ENCODE measurements at regions not wholly inside any gene's neighbourhood (a gene's known extent, or its start where the extent isn't known, plus 50 kb on each side); places are given as distances from the start of the nearest gene placed in this dataset.

GRCh38 chr2:220892018-220892634 is 680.0 kb downstream of the EPHA4 start:
- no peak for DNase-seq

DNA sequence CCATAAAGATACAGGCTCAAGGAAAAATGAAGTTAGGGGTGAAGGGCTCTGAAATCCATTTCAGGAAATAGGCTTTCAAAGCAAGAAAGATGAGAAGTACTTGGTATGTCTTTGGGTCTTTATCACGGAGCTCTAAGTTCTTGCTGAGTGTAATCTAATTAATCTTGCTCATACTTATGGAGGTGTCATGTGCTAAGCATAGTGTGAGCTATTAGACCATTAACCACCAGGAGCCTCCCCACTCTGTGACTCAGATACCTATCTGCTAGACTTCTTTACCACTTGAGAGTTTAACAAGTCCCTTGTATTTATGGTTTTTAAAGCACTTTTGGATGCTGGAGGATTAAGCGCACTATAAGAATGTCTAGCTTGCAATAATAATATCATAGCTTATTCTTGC is 678.7 kb downstream of the EPHA4 start:
- DNase-seq: no peak

DNA sequence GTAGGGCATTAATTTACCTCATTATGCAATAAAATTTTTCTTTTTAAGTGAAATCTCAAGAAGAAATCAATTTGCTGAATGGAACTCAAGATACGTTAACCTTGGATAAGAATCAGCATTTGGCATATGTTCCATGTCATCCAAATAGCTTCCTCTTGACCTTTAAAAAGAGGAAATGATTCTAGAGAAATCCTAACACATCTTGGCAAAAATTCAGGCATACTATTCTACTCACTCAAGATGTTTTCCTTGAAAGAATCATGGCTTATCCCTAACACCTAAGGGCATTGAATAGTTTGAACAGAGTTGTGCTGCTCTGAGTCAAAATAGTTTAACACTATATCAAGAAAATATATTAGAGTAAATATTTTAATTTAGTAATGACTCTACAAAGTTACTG is 678.0 kb downstream of the EPHA4 start:
- DNase-seq: no peak

GRCh38 chr2:220899492-220899891 is 672.6 kb downstream of the EPHA4 start:
- no peak for DNase-seq

DNA sequence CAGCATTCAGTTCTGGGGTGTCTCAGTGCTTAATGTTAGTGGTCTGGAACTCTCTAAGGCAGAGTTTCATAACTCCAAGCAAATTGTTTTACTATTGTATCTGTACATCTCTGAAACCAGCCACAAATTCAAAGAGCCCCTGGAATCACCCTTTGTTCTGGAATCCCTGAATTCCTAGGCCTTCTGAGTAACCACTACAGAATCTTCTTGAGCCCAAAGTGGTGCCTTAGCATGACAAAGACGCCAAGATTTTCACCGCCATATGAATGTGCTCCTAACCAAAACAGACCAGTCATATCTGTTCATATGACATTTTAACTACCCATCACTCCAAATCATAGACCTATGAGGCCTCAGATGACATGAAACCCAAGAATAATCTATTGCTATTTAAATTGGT is 668.1 kb downstream of the EPHA4 start:
- no peak for DNase-seq

DNA sequence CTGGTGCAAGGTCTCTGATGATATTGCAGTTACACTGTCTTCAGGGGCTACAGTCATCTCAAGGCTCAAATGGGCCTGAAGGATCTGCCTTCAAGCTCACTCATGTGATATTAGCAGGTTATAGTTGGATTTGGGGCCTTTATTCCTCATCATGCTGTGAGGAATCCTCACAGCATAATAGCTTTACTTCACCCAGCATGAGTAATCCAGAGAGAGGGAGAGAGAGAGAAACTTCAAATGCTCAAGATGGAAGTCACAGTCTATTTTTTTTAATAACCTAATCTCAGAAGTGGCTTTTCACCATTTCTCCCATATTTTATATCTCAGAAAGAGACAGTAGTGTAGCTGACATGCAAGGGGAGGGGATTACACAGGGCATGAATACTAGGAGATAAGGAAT is 658.7 kb downstream of the EPHA4 start:
- DNase-seq: no peak

- no peak for DNase-seq
Measured at GRCh38 chr2:220915092-220915623, 656.9 kb downstream of the EPHA4 start.

GRCh38 chr2:220916931-220917330 is 655.2 kb downstream of the EPHA4 start:
- DNase-seq: no peak

- DNase-seq: no peak
Measured at GRCh38 chr2:220930271-220931076, 641.6 kb downstream of the EPHA4 start.

DNA sequence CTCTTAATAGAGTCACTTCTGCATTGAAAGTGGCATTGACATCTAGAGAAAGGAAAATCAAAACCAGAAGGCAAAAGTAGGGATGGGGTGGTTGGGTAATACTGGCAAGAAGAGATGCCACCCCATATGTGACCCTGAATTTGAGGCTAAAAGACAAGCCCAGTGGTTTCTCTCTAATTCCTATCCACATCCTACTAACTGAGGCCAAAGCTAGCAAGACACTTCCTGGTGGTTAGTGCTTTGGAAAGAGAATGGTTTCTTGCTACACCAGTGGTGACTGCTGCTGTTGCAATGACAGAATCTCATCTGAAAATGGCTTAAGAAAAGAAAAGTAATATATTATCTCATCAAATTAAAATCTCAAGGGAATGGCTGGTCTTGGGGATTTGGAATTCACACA is 640.6 kb downstream of the EPHA4 start:
- DNase-seq: no peak

DNA sequence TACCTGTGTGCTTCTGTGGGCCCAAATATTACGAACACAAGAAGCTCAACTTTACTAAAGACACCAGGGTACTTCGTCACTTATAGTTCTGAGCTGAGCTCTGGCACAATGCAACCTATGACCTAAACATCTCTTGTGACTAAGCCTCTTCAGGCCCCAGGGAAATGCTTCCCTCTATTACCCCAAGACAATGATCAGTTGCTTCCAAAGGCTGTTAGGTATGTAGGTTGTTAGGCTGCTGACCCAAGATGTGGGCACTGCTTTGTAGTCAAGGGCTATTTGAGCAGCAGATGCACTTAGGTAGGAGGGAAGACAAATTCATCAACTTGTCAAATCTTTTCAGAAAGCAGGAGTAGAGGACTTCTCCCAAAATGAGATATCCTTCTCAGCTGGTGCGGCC is 640.1 kb downstream of the EPHA4 start:
- no peak for DNase-seq

DNA sequence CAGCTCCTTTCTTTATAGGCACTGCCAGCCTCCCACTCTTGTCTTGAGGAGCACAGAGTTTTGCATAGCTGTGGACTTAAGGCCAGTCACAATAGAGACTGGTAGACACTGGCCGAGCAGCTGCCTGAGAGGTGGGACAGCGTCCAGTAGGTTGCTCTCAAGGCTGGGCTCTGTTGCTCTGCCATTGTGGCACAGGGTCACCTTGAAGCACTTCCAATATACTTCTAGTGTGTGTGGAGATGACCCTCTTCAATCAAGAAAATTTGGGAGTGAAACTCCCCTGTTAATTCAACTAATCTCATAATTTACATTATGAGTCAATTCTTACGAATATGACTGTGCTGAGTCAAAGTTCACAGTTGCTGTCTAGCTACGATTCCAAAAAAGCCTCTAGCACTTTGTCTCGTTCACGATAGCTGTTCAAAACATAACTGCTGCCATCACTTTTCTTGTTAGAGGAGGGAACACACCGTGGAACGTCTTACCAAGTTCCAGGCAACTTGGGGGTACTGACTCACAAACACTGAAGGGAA is 636.2 kb downstream of the EPHA4 start:
- no peak for DNase-seq

- DNase-seq: no peak
Measured at GRCh38 chr2:220936641-220937197, 635.4 kb downstream of the EPHA4 start.

- no peak for DNase-seq
Measured at GRCh38 chr2:220937245-220937644, 634.9 kb downstream of the EPHA4 start.

DNA sequence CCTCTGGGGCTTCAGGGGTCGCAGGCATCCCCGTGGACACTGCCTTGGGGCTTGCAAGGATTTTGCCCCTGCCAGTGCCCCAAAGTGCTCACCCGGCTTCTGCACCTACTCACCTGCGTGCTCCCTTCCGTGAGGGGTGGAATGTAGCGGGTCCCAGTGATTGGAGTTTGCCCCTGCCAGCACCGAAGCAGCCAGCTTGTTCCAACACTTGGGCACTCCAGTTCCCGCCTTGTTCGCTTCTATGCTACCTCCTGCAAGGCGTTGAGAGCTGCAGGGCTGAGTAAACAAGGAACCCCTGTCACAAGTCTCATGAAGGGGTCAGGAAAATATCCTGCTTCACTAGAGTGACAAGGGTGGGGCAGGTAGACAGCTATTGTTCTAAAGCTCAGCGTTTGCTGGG is 631.5 kb downstream of the EPHA4 start:
- DNase-seq: no peak

DNA sequence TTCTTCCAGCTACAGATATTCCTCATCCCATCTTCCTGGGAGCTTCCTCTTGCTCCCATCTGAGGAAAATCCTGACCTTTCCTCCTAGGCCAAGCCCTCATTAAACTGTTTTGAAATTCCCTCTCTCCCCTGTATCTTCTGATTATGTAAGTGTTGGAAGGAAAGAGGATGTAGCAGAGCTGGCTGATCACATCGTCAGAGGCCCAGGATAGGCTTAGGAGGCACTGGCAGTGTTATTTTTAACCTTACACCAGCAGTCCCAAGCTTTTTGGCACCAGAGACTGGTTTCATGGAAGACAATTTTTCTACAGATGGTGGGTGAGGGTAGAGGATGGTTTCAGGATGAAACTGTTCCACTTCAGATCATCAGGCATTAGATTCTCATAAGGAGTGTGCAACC is 630.4 kb downstream of the EPHA4 start:
- DNase-seq: no peak

DNA sequence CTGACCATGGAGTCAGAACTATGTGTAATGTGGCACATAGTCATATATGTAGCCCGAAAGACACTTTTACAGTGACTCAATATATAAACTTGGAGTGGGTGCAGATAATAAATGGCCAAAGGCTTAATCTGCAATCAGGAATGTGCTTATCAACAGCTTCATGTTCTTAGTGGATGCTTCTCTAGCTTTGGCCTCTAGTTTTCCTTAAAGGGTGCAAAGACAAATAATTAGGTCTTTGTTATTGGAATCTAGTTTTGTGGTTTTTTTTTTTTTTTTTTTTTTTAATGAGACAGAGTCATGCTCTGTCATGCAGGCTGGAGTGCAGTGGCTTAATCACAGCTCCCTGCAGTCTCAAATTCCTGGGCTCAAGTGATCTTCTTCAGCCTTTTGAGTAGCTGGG is 625.6 kb downstream of the EPHA4 start:
- DNase-seq: no peak

DNA sequence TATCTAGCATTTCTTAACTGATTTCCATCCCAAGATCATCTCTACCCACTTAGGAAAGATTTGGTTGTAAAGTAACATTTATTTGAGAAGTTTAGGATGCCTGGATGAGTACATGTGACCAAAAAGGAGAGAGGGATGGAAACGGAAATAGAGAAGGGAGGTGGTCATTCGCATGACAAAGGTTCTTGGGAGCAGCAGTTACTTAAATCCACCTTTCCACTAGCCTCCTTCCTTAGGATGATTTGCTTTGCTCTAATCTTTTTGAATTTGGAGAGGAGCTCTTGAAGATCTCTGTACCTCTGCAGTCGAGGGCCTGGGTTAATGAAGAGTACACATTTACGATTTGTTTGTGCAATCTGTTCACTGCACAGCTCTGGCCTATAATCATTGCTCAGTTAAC is 623.5 kb downstream of the EPHA4 start:
- DNase-seq: no peak

DNA sequence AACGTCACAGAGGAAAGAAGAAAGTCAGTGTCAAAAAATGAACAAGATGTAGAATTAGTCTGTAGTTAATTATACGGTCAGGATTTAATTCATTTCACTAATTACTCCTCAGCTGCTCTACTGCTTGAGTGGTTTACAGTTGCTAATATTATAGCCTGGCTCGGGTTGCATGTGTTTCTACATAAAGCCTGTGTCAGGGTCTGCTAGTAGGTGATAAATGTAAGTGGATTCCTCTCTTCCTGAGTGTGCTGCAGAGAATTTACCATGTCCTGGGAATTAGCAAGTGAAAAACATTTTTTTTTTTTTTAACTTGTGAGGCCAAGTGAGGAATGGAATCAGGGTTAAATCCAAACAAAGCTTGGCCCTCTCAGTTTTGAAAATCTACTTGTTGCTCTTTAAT is 622.6 kb downstream of the EPHA4 start:
- no peak for DNase-seq

DNA sequence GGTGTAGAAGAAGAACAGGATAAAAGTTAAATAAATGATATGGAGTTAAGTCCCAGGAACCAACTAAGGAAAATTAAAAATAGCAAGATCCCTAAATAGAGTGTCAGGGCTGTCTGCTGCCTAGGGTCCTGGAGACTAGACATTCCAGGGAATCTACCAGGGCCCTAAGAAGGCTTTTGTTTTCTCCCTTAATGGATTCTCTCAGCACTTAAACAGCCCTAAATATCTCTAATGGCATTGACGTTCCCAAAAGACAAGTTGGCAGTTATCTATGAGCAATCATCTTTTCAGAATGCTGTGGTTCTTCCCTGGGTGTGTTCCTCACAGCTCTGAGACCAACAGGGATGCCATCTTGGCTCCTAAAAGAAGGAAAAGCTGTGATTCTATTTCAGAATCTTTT is 616.3 kb downstream of the EPHA4 start:
- DNase-seq: no peak

- no peak for DNase-seq
Measured at GRCh38 chr2:220956429-220956828, 615.7 kb downstream of the EPHA4 start.

- DNase-seq: no peak
Measured at GRCh38 chr2:220959391-220959802, 612.7 kb downstream of the EPHA4 start.

- no peak for DNase-seq
Measured at GRCh38 chr2:220961143-220961860, 610.8 kb downstream of the EPHA4 start.

All from T-helper 9 cell (primary cell).